Type B pancreatic cell (in vitro differentiated cells): ENCODE measurements at regions not wholly inside any gene's neighbourhood (a gene's known extent, or its start where the extent isn't known, plus 50 kb on each side); places are given as distances from the start of the nearest gene placed in this dataset.

Source experiments
- DNase-seq: peaks from one replicate; pipeline ENCODE4 v3.0.0; 2021; ENCODE audit warnings: mixed read lengths; ENCODE audit not compliant: unreplicated experiment; ENCODE audit errors: extremely low spot score
- H3K27ac Mint-ChIP-seq: 2 replicates; pipeline ENCODE4 v1.8.0; 2021; ENCODE audit warnings: mild to moderate bottlenecking, mixed read lengths
- H3K27me3 Mint-ChIP-seq: 2 replicates; pipeline ENCODE4 v1.8.0; 2021; ENCODE audit warnings: mixed read lengths
- H3K36me3 Mint-ChIP-seq: 2 replicates; pipeline ENCODE4 v1.8.0; 2021; ENCODE audit warnings: mixed read lengths
- H3K4me1 Mint-ChIP-seq: one replicate; pipeline ENCODE4 v1.8.0; 2021; ENCODE audit warnings: mixed read lengths; ENCODE audit not compliant: unreplicated experiment
- H3K4me3 Mint-ChIP-seq: 2 replicates; pipeline ENCODE4 v1.8.0; 2021; ENCODE audit warnings: mild to moderate bottlenecking, mixed read lengths
- H3K9me3 Mint-ChIP-seq: 2 replicates; pipeline ENCODE4 v1.8.0; 2021; ENCODE audit warnings: mixed read lengths
- TF ChIP-seq, protein P1 (sequence below): fragments of 200-600 bp; sonication (generic); conservative IDR thresholded peaks from 2 replicates; pipeline ENCODE4 v1.5.0; 2021; ENCODE audit warnings: antibody characterized with exemption, mild to moderate bottlenecking

DNA sequence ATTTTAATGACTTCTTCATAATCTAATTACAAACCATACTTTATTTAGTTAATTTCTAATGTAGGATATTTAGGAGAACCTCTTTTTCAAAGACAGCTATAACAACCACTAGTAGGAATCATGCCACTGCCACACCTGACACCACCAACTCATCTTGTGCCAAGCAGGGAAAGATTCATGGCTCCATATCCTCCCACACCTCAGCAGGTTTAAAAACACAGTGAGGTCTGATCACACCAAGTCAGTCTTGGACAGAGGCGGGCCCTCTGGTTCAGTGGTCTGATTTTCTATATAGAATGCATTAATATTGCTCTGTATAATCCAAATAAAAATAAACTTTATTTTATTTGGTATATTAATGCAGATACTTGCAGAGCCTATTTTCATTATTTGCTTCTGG is 227.7 kb upstream of the TTC29 start:
- Mint-ChIP-seq H3K27me3 (no peaks in the 10 kb centered on the region), H3K36me3 (no peaks in the 10 kb centered on the region), H3K4me1 (peaks cover 3% of the 10 kb centered on the region), H3K4me3 (no peak overlapping the region), H3K9me3 (no peaks in the 10 kb centered on the region), H3K27ac (no peak overlapping the region)
- DNase-seq, result no peak
- TF ChIP-seq, protein P1, sequence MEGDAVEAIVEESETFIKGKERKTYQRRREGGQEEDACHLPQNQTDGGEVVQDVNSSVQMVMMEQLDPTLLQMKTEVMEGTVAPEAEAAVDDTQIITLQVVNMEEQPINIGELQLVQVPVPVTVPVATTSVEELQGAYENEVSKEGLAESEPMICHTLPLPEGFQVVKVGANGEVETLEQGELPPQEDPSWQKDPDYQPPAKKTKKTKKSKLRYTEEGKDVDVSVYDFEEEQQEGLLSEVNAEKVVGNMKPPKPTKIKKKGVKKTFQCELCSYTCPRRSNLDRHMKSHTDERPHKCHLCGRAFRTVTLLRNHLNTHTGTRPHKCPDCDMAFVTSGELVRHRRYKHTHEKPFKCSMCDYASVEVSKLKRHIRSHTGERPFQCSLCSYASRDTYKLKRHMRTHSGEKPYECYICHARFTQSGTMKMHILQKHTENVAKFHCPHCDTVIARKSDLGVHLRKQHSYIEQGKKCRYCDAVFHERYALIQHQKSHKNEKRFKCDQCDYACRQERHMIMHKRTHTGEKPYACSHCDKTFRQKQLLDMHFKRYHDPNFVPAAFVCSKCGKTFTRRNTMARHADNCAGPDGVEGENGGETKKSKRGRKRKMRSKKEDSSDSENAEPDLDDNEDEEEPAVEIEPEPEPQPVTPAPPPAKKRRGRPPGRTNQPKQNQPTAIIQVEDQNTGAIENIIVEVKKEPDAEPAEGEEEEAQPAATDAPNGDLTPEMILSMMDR, result no peak

DNA sequence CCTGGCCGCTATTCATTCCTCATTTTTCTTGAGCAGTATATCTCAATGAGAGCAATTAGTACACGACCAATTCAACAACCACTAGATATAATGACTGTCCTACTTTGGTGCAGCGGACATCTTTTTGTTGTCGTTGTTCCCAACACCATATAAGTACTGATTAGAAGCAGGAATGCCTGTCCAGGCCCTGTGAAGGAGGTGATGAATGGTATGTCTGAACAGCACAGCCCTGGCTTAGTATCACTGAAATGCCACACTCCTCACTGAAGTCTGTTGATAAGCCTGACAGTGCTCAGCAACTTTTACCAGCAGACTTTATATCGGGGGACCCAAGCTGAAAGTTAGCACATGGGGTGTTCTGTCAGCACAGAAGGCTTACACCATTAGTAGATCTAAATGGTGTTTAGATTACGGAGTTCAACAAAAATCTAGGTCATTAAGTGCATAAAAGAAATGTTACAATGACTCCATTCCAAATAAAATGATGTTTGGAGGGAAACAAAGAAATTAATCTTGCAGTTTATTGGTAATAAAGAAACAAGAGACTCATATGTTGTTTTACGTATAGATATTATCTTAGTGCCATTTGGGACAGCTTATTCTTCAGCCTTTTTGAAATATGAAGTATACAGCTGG is 228.3 kb upstream of the TTC29 start:
- H3K27me3 Mint-ChIP-seq, result no peaks in the 10 kb centered on the region
- H3K4me1 Mint-ChIP-seq, result peaks cover 3% of the 10 kb centered on the region
- no peak overlapping the region for H3K4me3 Mint-ChIP-seq
- TF ChIP-seq, protein P1, result no peak
- H3K9me3 Mint-ChIP-seq, result no peaks in the 10 kb centered on the region
- DNase-seq, result no peak
- H3K36me3 Mint-ChIP-seq, result no peaks in the 10 kb centered on the region
- no peak overlapping the region for H3K27ac Mint-ChIP-seq

DNA sequence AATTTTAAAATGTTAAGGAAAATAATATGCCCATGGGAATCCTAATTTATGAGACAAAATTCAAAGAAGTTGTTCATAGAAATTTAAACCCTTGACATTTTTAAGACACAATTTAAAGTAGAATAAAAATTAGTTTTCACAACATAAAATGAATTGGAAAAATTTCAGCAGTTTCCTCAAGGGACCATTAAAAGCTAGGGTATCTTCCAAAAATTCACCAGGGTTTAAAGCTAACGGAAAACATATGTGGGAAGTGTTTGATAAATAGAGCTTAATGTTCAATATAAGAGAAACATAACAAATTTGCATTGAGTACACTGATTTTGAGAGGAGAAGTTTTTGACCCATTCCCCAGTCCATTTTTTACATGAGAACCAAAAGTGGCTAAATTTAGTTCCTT is 228.9 kb upstream of the TTC29 start:
- H3K4me3 Mint-ChIP-seq, result no peak overlapping the region
- H3K27ac Mint-ChIP-seq, result no peak overlapping the region
- H3K4me1 Mint-ChIP-seq, result peaks cover 3% of the 10 kb centered on the region
- no peaks in the 10 kb centered on the region for H3K36me3 Mint-ChIP-seq
- TF ChIP-seq, protein P1, result no peak
- H3K27me3 Mint-ChIP-seq, result no peaks in the 10 kb centered on the region
- DNase-seq, result no peak
- no peaks in the 10 kb centered on the region for H3K9me3 Mint-ChIP-seq

DNA sequence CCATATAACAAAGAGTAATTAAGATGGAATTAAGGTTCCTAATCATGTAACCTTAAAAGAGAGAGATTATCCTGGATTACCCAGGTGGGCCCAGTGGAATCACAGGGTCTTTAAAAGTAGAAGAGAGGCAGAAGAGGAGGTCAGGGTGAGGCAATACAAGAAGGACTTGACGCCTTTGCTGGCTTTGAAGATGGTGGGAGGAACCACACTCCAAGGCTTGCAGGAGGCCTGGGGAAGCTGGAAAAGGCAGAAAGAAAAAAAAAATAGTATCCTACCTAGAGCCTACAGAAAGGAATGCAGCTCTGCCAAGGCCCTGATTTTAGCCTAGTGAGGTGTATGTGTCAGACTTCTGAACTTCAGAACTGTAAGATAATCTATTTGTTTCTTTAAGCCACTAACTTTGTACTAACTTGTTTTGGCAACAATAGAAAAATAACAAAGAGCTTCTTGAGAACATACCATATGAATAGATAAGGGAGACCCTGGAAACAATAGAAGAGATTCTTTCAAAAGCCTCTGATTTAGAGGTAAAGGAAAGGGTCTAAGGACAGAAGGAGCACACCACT is 229.9 kb upstream of the TTC29 start:
- TF ChIP-seq, protein P1, result no peak
- Mint-ChIP-seq H3K4me1 (peaks cover 3% of the 10 kb centered on the region), H3K36me3 (no peaks in the 10 kb centered on the region), H3K4me3 (no peak overlapping the region), H3K27ac (no peak overlapping the region), H3K9me3 (no peaks in the 10 kb centered on the region), H3K27me3 (no peaks in the 10 kb centered on the region)
- no peak for DNase-seq

DNA sequence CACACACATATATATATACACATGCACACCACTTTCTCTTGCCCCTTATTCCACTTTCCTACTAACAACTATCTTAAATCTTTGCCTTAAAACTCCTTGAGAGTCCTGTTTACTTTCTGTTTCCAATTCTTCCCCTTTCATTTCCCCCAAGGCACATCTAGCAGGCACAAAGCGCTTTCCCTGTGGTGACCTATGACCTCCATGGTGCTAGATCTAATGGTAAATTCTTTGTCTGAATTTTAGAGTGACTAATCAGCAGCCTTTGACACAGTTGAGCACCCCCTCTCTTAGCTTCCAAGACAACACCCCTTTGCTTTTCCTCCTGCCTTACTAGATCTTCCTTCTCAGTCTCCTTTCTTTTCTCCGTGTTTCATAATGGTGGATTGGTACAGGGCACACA is 236.4 kb upstream of the TTC29 start:
- Mint-ChIP-seq H3K4me1 (peaks cover 6% of the 10 kb centered on the region), H3K9me3 (peaks cover 7% of the 10 kb centered on the region), H3K27me3 (no peaks in the 10 kb centered on the region), H3K4me3 (no peak overlapping the region), H3K27ac (no peak overlapping the region), H3K36me3 (no peaks in the 10 kb centered on the region)
- no peak for DNase-seq
- TF ChIP-seq, protein P1, result no peak
